Kidney epithelial cell (primary cell): ENCODE measurements at regions not wholly inside any gene's neighbourhood (a gene's known extent, or its start where the extent isn't known, plus 50 kb on each side); places are given as distances from the start of the nearest gene placed in this dataset.

ENCODE experiments used
- DNase-seq: peaks from one replicate; pipeline ENCODE4 v3.0.0-alpha.2; 2010; ENCODE audit warnings: low read depth
- H3K27me3 ChIP-seq: 2 replicates; pipeline ENCODE4 v1.6.0; 2011; ENCODE audit warnings: low read length; ENCODE audit not compliant: control insufficient read depth, insufficient read depth
- H3K36me3 ChIP-seq: 2 replicates; pipeline ENCODE4 v1.5.1; 2011; ENCODE audit warnings: low read length; ENCODE audit not compliant: control insufficient read depth, insufficient read depth
- H3K4me3 ChIP-seq: 2 replicates; pipeline ENCODE4 v1.5.1; 2011; ENCODE audit warnings: low read depth, mild to moderate bottlenecking, control low read depth, low read length
- TF ChIP-seq, protein P1 (sequence below): IDR thresholded peaks from 2 replicates; pipeline ENCODE4 v1.5.1; 2011; ENCODE audit warnings: mild to moderate bottlenecking, moderate library complexity, low read length, control low read depth, inconsistent platforms; ENCODE audit not compliant: insufficient read depth, poor library complexity, severe bottlenecking

DNA sequence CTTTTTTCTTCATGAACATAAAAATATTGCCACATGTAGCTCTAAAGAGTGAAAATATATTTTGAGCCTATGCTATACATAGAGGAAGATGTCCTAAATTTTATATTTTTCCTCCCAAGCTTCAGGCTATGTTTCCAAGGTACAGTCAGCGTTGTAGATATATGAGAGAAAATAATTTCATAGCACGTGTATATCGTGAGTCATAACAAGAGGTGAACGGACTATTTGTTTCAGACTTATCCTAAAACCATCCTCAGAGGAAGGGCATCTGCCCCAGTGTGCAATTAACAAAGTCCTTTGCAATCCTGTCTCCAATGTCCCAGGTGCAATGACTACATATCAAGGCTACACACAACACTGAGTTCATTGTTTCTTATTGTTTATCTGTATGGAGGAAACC is 177.3 kb upstream of the ARRDC4 start:
- DNase-seq = no peak
- no peak overlapping the region for H3K4me3 ChIP-seq
- TF ChIP-seq, protein P1, sequence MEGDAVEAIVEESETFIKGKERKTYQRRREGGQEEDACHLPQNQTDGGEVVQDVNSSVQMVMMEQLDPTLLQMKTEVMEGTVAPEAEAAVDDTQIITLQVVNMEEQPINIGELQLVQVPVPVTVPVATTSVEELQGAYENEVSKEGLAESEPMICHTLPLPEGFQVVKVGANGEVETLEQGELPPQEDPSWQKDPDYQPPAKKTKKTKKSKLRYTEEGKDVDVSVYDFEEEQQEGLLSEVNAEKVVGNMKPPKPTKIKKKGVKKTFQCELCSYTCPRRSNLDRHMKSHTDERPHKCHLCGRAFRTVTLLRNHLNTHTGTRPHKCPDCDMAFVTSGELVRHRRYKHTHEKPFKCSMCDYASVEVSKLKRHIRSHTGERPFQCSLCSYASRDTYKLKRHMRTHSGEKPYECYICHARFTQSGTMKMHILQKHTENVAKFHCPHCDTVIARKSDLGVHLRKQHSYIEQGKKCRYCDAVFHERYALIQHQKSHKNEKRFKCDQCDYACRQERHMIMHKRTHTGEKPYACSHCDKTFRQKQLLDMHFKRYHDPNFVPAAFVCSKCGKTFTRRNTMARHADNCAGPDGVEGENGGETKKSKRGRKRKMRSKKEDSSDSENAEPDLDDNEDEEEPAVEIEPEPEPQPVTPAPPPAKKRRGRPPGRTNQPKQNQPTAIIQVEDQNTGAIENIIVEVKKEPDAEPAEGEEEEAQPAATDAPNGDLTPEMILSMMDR = no peak
- no peaks in the 10 kb centered on the region for H3K36me3 ChIP-seq
- no peaks in the 10 kb centered on the region for H3K27me3 ChIP-seq

DNA sequence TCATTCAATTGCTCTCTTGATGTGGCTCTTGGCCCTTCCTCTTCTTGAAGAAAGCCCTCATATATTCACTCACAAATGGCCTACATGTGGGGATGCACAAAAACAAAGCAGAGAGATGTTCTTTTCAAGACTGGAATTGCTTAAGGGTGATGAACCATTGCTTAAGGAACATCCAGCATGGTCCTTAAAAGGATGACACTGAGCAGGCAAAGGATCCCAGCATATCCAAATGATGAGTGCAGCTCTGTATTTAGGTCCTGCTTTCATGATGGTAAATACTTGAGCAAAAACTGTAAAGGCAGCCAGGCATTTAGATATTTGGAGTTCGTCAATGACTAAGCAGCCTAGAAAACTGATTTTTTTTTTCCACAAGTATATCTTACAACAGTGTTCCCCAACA is 173.8 kb upstream of the ARRDC4 start:
- TF ChIP-seq, protein P1 = no peak
- DNase-seq = no peak
- H3K4me3 ChIP-seq = no peak overlapping the region
- H3K27me3 ChIP-seq = no peaks in the 10 kb centered on the region
- H3K36me3 ChIP-seq = no peaks in the 10 kb centered on the region

DNA sequence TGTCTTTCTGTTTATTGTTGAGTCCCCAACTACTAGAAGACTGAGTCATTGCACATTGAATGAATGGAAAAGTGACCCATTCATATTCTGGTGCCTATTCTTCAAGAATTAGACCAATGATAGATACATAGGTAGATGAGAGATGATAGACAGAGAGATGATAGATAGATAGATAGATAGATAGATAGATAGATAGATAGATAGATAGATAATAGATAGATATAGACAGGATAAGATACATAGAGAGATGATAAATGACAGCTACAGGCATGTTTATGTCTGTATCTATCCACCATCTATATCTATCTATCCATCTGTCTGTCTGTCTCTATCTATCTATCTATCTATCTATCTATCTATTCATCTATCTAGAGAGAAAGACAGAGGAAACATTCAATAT is 170.3 kb upstream of the ARRDC4 start:
- Histone ChIP-seq H3K4me3 (no peak overlapping the region), H3K36me3 (no peaks in the 10 kb centered on the region), H3K27me3 (no peaks in the 10 kb centered on the region)
- no peak for DNase-seq
- TF ChIP-seq, protein P1 = no peak

DNA sequence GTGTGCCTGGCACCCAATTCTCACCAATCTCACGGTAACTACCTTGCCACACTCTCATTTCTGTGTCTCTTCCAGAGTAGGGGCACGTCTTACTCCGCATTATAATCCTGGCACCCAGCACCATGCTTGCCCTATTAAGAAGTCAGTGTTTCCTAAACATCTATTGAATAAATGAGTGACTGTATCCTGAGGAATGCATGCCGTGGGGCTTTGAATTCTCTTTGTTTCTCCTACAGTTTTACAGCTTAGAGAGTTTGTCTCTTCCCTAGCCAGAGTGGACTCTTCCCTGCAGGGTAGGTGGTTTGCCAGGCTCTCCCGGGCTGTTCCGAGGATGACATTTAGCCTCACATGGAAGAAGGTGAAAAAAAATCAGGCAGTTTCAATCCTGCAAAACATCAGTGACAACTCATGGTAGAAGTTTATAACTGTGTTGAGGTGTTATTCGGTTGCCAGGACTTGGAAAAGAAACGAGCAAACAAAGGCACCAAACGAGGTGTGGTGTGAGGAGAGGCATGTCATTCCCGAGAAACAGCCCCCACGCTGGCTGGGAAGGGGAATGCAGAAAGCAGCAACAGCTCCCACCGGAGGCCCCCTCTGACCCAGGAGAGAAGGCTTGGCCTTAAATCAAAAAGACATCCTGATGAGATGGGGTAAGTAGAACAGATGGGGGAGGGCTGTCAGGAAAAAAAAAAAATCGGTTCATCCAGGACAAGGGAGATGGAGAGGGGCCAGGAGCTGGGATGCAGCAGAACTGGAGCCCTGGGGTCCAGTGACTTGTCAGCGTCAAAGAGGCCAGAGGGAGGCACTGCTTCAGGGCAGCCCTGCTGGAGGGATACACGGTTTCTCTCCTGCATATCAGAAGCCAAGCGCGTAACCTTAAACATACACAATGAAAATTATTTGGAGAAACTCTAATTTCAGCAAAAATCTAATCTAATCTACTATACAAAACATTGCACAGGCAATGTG is 168.4 kb upstream of the ARRDC4 start:
- no peaks in the 10 kb centered on the region for H3K36me3 ChIP-seq
- no peak overlapping the region for H3K4me3 ChIP-seq
- TF ChIP-seq, protein P1 = no peak
- DNase-seq = no peak
- no peaks in the 10 kb centered on the region for H3K27me3 ChIP-seq

DNA sequence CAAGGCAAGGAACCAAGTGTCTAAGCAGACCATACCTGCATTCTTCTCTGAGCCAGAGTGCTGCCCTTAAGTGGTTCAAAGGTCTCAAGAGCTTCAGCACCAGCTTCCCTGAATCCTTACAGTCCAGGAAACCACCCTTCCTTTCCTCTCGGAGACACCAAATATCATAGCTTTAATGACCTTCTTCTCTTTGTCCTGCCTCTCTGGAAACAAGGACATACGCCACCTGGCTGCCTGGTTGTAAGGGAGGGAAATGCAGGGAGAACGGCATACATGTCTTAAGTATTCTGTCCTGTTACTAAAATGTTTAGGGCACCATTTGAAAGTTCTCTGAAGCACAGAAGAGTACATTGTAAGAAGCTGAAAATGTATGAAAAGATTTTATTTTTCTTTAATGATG is 155.6 kb upstream of the ARRDC4 start:
- TF ChIP-seq, protein P1 = no peak
- no peaks in the 10 kb centered on the region for H3K27me3 ChIP-seq
- no peak overlapping the region for H3K4me3 ChIP-seq
- no peak for DNase-seq
- H3K36me3 ChIP-seq = no peaks in the 10 kb centered on the region
